ENCODE measurements at regions not wholly inside any gene's neighbourhood (a gene's known extent, or its start where the extent isn't known, plus 50 kb on each side); places are given as distances from the start of the nearest gene placed in this dataset.

DNA sequence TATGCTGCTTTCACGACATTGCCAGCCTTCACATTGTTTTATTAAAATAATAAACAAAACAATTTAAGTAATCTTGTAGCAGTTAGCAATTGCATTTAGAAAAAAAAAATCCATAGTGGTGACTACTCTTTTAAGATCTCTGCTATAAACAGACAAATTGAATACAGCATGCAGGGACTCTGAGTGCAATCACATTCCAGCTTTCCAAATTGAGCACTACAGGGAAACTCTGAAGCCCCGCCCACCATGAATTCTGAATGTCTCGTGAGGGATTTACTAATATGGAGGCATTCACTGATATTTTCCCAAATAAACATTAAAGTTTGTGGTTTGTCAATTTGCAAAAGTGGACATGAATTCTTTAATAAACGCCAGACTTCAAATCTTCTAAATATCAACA lies 698.8 kb downstream of the LIG4 start:
- TF ChIP-seq, protein P1, sequence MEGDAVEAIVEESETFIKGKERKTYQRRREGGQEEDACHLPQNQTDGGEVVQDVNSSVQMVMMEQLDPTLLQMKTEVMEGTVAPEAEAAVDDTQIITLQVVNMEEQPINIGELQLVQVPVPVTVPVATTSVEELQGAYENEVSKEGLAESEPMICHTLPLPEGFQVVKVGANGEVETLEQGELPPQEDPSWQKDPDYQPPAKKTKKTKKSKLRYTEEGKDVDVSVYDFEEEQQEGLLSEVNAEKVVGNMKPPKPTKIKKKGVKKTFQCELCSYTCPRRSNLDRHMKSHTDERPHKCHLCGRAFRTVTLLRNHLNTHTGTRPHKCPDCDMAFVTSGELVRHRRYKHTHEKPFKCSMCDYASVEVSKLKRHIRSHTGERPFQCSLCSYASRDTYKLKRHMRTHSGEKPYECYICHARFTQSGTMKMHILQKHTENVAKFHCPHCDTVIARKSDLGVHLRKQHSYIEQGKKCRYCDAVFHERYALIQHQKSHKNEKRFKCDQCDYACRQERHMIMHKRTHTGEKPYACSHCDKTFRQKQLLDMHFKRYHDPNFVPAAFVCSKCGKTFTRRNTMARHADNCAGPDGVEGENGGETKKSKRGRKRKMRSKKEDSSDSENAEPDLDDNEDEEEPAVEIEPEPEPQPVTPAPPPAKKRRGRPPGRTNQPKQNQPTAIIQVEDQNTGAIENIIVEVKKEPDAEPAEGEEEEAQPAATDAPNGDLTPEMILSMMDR (IDR thresholded peaks at IDR 0.05; ENCODE audit: insufficient read depth, low read length, poor library complexity, severe bottlenecking) = no peak
- TF ChIP-seq EZH2phosphoT487 (conservative IDR thresholded peaks at IDR 0.05; ENCODE audit: low read length) = no peak

All from SU-DHL-6 (cell line).